Ishikawa (cell line): ENCODE measurements at regions not wholly inside any gene's neighbourhood (a gene's known extent, or its start where the extent isn't known, plus 50 kb on each side); places are given as distances from the start of the nearest gene placed in this dataset.

Experiments used
- EP300 ChIP-seq: IDR thresholded peaks from 2 replicates; pipeline ENCODE4 v1.6.1; 2012; ENCODE audit warnings: borderline replicate concordance
- TCF12 ChIP-seq: IDR thresholded peaks from 2 replicates; pipeline ENCODE4 v1.6.1; 2012; ENCODE audit warnings: low read depth
- ZBTB7A ChIP-seq: IDR thresholded peaks from 2 replicates; pipeline ENCODE4 v1.6.1; 2012; ENCODE audit warnings: low read depth
- TF ChIP-seq, protein P1 (sequence below): IDR thresholded peaks from 2 replicates; pipeline ENCODE4 v1.6.1; 2012

DNA sequence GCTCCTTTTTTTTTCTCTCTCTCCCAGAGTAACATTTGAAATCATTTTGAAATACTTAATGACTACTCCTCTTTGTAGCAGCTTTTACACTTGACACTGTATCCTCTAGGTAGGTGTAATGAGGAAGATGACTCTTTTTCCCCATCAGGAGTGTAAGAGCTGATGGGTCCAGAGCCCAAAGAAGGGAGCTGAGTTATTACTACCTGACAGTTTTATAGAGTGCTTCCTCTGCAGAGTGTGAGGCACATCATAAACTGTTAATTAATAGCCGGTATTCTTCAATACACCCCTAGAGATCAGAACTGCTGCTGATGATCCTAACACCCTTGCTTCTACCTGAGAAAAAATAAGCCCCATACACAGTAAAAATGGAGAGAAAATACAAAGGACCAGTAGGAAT is 279.8 kb upstream of the SEMA3A start:
- TF ChIP-seq TCF12 (no peak), ZBTB7A (no peak), EP300 (no peak)
- TF ChIP-seq, protein P1, sequence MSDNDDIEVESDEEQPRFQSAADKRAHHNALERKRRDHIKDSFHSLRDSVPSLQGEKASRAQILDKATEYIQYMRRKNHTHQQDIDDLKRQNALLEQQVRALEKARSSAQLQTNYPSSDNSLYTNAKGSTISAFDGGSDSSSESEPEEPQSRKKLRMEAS: no peak
